ENCODE measurements at regions not wholly inside any gene's neighbourhood (a gene's known extent, or its start where the extent isn't known, plus 50 kb on each side); places are given as distances from the start of the nearest gene placed in this dataset.

DNA sequence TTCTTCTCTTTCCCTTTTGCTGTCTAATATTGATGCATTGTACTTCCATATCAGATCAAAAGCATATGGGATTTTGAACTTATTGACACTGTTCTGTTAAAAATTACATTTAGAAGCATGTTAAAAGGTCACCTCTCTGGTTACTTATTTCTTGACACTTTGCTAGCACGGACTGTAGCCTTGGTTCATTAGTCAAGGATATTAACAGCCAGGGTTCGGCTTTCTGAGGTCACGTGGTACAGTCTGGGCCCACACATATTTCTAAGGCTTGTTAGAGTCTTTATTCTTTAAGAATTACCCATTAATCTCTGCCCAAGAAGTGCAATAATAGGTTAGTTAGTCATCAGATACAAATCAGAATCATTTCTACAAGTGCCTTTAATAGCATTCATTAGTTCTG, 1035.8 kb upstream of the FANCL start:
- TF ChIP-seq MYC (IDR thresholded peaks at IDR 0.05; ENCODE audit: borderline replicate concordance, low read length) (no peak), ZSCAN20 (CRISPR knock-in tag; IDR thresholded peaks at IDR 0.05) (no peak)
- TF ChIP-seq, protein P1, sequence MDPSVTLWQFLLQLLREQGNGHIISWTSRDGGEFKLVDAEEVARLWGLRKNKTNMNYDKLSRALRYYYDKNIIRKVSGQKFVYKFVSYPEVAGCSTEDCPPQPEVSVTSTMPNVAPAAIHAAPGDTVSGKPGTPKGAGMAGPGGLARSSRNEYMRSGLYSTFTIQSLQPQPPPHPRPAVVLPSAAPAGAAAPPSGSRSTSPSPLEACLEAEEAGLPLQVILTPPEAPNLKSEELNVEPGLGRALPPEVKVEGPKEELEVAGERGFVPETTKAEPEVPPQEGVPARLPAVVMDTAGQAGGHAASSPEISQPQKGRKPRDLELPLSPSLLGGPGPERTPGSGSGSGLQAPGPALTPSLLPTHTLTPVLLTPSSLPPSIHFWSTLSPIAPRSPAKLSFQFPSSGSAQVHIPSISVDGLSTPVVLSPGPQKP (IDR thresholded peaks at IDR 0.05; ENCODE audit: low read depth, low read length), result no peak
- Histone ChIP-seq H3K27ac (no peak overlapping the region), H3K9me3 (no peaks in the 10 kb centered on the region), H3K4me1 (no peaks in the 10 kb centered on the region), H3K4me2 (no peak overlapping the region), H3K4me3 (no peak overlapping the region)
- no peak for ATAC-seq
- ChIA-PET POLR2A (no interaction called here), CTCF (no interaction called here)
- WGBS (ENCODE audit: missing lambda C conversion rate), result 6% methylated on average over 3 of the region's 3 CpGs
- FAIRE-seq, result no peak
- no peak for DNase-seq (ENCODE audit: low read depth in 1 of 2, low spot score in 1 of 2)

DNA sequence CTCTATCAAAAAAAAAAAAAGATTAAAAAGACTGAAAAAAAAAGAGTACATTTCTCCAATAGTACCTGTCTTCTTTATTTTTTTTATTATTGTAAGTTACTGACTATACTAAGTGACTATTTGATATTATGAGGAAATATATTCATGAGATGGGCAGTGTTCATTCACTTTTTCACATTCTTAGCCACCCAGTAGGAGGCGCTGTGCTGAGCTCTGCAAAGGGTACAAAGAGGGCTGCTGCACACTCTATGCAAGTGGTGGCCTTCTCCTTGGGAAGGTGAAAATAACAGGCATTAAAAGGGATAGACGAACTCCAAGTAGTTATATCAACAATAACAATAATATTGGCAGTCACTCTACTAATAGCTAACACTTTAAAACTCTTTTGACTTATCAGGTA, 1034.9 kb upstream of the FANCL start:
- FAIRE-seq (no peak), ATAC-seq (peak in 1 of 2 experiments; percentile 35; a peak in 1 of 6 replicates), DNase-seq (ENCODE audit: low read depth in 1 of 2, low spot score in 1 of 2) (peak in 1 of 2 experiments; percentile 14)
- H3K4me1 ChIP-seq, result no peaks in the 10 kb centered on the region
- no peak overlapping the region for H3K4me2 ChIP-seq
- no peaks in the 10 kb centered on the region for H3K9me3 ChIP-seq
- TF ChIP-seq HES2 (IDR thresholded peaks at IDR 0.05), result no peak
- TF ChIP-seq, protein P2, sequence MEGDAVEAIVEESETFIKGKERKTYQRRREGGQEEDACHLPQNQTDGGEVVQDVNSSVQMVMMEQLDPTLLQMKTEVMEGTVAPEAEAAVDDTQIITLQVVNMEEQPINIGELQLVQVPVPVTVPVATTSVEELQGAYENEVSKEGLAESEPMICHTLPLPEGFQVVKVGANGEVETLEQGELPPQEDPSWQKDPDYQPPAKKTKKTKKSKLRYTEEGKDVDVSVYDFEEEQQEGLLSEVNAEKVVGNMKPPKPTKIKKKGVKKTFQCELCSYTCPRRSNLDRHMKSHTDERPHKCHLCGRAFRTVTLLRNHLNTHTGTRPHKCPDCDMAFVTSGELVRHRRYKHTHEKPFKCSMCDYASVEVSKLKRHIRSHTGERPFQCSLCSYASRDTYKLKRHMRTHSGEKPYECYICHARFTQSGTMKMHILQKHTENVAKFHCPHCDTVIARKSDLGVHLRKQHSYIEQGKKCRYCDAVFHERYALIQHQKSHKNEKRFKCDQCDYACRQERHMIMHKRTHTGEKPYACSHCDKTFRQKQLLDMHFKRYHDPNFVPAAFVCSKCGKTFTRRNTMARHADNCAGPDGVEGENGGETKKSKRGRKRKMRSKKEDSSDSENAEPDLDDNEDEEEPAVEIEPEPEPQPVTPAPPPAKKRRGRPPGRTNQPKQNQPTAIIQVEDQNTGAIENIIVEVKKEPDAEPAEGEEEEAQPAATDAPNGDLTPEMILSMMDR (IDR thresholded peaks at IDR 0.05), result 0 out of 3 replicates have a peak, but pooled peaks have one; percentile 17
- POLR2A ChIA-PET, result no interaction called here
- H3K4me3 ChIP-seq, result no peak overlapping the region
- CTCF ChIA-PET, result interaction anchor here (0.7 to 1.2 kb wide), 2 partner anchors 10 to 26 kb away, joined by 3 to 4 read pairs; no protein-coding TSS in a partner anchor
- 5% methylated on average over 2 of the region's 2 CpGs for WGBS (ENCODE audit: missing lambda C conversion rate)
- no peak overlapping the region for H3K27ac ChIP-seq

GRCh38 chr2:59266453-59266852, 1025.3 kb upstream of the FANCL start:
- TF ChIP-seq POLR2AphosphoS2 (conservative IDR thresholded peaks at IDR 0.05; ENCODE audit: low read length), result no peak
- TF ChIP-seq PHF8 (IDR thresholded peaks at IDR 0.05; ENCODE audit: borderline replicate concordance, low read depth), result no peak
- TF ChIP-seq PBX3 (IDR thresholded peaks at IDR 0.05), result no peak
- no peak for TF ChIP-seq CBX2 (IDR thresholded peaks at IDR 0.05; ENCODE audit: borderline replicate concordance, low read depth)
- no peak for TF ChIP-seq HOXA7 (CRISPR knock-in tag; IDR thresholded peaks at IDR 0.05)
- no peak for TF ChIP-seq CEBPB (IDR thresholded peaks at IDR 0.05)
- TF ChIP-seq RARB (CRISPR knock-in tag; IDR thresholded peaks at IDR 0.05), result no peak
- no peak for TF ChIP-seq CBX8 (IDR thresholded peaks at IDR 0.05)
- TF ChIP-seq, protein P1 (IDR thresholded peaks at IDR 0.05; ENCODE audit: low read depth, low read length), result no peak
- no peak for TF ChIP-seq SREBF2 (IDR thresholded peaks at IDR 0.05)
- CTCF ChIA-PET, result no interaction called here
- POLR2A ChIA-PET, result no interaction called here

GRCh38 chr2:59259913-59260312, 1018.8 kb upstream of the FANCL start:
- FAIRE-seq (no peak), ATAC-seq (no peak)

More at GRCh38 chr2:59266453-59266852, 1025.3 kb upstream of the FANCL start:
- H3K4me1 ChIP-seq, result no peaks in the 10 kb centered on the region
- H3K4me3 ChIP-seq, result no peak overlapping the region
- WGBS (ENCODE audit: missing lambda C conversion rate), result 16% methylated on average over 2 of the region's 2 CpGs
- DNase-seq (ENCODE audit: low read depth in 1 of 2, low spot score in 1 of 2) (no peak), FAIRE-seq (no peak), ATAC-seq (no peak)
- H3K27ac ChIP-seq, result no peak overlapping the region
- no peak overlapping the region for H3K4me2 ChIP-seq
- no peaks in the 10 kb centered on the region for H3K9me3 ChIP-seq

More at GRCh38 chr2:59259913-59260312, 1018.8 kb upstream of the FANCL start:
- ChIA-PET CTCF (interaction anchor here (0.5 kb wide), 1 partner anchor 682 kb away, joined by 3 read pairs; no protein-coding TSS in a partner anchor), POLR2A (no interaction called here)
- H3K27ac ChIP-seq, result no peak overlapping the region
- no peaks in the 10 kb centered on the region for H3K9me3 ChIP-seq
- H3K4me1 ChIP-seq, result no peaks in the 10 kb centered on the region
- H3K4me3 ChIP-seq, result no peak overlapping the region
- no peak overlapping the region for H3K4me2 ChIP-seq
- no peak for DNase-seq (ENCODE audit: low read depth in 1 of 2, low spot score in 1 of 2)
- 14% methylated on average over 3 of the region's 3 CpGs for WGBS (ENCODE audit: missing lambda C conversion rate)
- TF ChIP-seq, protein P3, sequence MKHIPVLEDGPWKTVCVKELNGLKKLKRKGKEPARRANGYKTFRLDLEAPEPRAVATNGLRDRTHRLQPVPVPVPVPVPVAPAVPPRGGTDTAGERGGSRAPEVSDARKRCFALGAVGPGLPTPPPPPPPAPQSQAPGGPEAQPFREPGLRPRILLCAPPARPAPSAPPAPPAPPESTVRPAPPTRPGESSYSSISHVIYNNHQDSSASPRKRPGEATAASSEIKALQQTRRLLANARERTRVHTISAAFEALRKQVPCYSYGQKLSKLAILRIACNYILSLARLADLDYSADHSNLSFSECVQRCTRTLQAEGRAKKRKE (CRISPR knock-in tag; IDR thresholded peaks at IDR 0.05; ENCODE audit: low read depth), result no peak
- TF ChIP-seq KDM1A (IDR thresholded peaks at IDR 0.05; ENCODE audit: low read depth) (no peak), ZSCAN20 (CRISPR knock-in tag; IDR thresholded peaks at IDR 0.05) (no peak), SREBF2 (IDR thresholded peaks at IDR 0.05) (no peak), USF2 (IDR thresholded peaks at IDR 0.05) (no peak), RAD21 (conservative IDR thresholded peaks at IDR 0.05 in 1 of 2, IDR thresholded peaks at IDR 0.05 in 1 of 2) (no peak), RFX5 (IDR thresholded peaks at IDR 0.05) (no peak), NPAS2 (CRISPR knock-in tag; IDR thresholded peaks at IDR 0.05; ENCODE audit: borderline replicate concordance) (no peak)
- TF ChIP-seq, protein P1 (IDR thresholded peaks at IDR 0.05; ENCODE audit: low read depth, low read length), result no peak

Data from A549 (cell line).